ENCODE measurements at regions not wholly inside any gene's neighbourhood (a gene's known extent, or its start where the extent isn't known, plus 50 kb on each side); places are given as distances from the start of the nearest gene placed in this dataset.

DNA sequence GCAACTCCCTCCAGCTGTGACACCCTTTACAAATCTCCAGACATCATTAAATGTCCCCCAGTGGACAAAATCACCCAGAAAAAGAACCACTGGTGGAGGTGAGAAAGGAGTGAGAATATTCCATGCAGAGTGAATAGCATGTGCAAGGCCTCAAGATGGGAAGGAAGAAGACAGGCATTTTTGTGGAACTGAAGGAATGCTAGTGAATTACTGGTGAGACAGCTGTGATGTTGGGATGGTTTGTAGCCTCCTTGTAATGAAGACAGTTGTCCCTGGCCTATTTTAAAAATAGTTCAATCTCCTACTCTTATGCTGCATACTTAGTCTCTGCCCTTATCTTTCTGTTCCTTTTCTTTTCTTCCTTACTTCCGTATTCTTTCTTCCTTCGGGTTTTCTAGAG, 124.9 kb upstream of the RPS23 start:
- H3K9me3 ChIP-seq = peaks cover 0 to 13% (median 10%) of the 10 kb centered on the region in 4 donors
- H3K36me3 ChIP-seq = no peaks in the 10 kb centered on the region
- no peak for TF ChIP-seq POLR2A (IDR thresholded peaks at IDR 0.05; ENCODE audit: low read depth)
- TF ChIP-seq EP300 (IDR thresholded peaks at IDR 0.05) = no peak
- TF ChIP-seq POLR2AphosphoS5 (IDR thresholded peaks at IDR 0.05) = no peak
- TF ChIP-seq, protein P1, sequence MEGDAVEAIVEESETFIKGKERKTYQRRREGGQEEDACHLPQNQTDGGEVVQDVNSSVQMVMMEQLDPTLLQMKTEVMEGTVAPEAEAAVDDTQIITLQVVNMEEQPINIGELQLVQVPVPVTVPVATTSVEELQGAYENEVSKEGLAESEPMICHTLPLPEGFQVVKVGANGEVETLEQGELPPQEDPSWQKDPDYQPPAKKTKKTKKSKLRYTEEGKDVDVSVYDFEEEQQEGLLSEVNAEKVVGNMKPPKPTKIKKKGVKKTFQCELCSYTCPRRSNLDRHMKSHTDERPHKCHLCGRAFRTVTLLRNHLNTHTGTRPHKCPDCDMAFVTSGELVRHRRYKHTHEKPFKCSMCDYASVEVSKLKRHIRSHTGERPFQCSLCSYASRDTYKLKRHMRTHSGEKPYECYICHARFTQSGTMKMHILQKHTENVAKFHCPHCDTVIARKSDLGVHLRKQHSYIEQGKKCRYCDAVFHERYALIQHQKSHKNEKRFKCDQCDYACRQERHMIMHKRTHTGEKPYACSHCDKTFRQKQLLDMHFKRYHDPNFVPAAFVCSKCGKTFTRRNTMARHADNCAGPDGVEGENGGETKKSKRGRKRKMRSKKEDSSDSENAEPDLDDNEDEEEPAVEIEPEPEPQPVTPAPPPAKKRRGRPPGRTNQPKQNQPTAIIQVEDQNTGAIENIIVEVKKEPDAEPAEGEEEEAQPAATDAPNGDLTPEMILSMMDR (IDR thresholded peaks at IDR 0.05) = no peak
- intact Hi-C loops (cut with DNase I) = no loop called here
- no peaks in the 10 kb centered on the region for H3K4me1 ChIP-seq
- H3K27me3 ChIP-seq = no peaks in the 10 kb centered on the region
- no peak overlapping the region for H3K27ac ChIP-seq (replicated peaks in 1 of 4)
- H3K4me3 ChIP-seq = no peak overlapping the region
- no peak for DNase-seq (ENCODE audit: extremely low spot score)
- 92% methylated on average over 2 of the region's 2 CpGs for WGBS

DNA sequence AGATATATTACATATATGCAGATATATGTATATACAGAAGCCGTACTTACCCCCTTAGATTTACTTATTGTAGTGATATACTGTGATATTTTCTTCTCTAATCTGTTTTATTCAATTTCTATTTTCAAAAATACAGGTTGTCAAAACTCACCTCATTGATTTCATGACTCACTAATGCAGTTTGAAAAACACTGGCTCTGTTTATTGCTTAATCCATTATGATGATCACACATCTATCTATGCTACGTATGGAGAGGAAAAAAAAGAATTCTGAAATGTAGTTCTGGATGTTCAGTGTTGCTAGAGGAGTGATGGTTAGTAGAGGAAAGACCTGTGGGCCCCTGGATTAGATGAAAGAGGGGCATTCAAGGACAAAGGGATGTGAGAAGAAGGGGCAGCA, 121.0 kb upstream of the RPS23 start:
- Histone ChIP-seq H3K4me1 (peaks cover 0 to 12% (median 4%) of the 10 kb centered on the region in 4 donors), H3K27me3 (no peaks in the 10 kb centered on the region), H3K9me3 (peaks cover 0 to 5% (median 1%) of the 10 kb centered on the region in 4 donors), H3K4me3 (no peak overlapping the region), H3K27ac (replicated peaks in 1 of 4) (no peak overlapping the region), H3K36me3 (no peaks in the 10 kb centered on the region)
- intact Hi-C loops (cut with DNase I) = no loop called here
- DNase-seq (ENCODE audit: extremely low spot score) = no peak
- TF ChIP-seq POLR2A (IDR thresholded peaks at IDR 0.05; ENCODE audit: low read depth) (no peak), POLR2AphosphoS5 (IDR thresholded peaks at IDR 0.05) (no peak), EP300 (IDR thresholded peaks at IDR 0.05) (no peak)
- TF ChIP-seq, protein P1 (IDR thresholded peaks at IDR 0.05) = no peak
- WGBS = 94% methylated on average over 2 of the region's 2 CpGs

DNA sequence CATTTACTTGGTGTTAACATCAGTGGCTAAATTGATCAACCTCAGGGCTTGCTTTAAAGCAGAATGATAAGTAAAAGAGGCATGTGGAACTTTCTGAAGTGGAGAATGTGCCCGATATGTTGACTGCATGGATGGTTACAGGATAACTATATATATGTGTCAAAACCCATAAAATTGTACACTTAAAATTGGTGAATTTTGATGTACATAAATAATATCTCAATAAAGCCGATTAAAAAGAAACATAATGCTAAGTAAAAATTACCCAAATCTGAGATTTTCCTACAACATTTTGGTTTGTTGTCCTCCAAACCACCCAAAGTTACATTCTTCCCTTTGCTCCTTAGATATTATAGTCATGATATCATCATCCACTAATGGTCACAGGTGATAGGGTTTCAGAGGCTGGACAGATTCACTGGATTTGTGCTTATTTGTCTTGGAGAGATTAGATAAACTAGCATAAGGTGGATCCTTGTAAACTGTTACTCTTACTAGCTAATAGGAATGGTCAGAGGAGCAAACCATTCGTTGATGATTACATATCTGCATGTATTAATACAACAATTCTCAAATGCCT, 119.7 kb upstream of the RPS23 start:
- 91% methylated on average over 3 of the region's 3 CpGs for WGBS

DNA sequence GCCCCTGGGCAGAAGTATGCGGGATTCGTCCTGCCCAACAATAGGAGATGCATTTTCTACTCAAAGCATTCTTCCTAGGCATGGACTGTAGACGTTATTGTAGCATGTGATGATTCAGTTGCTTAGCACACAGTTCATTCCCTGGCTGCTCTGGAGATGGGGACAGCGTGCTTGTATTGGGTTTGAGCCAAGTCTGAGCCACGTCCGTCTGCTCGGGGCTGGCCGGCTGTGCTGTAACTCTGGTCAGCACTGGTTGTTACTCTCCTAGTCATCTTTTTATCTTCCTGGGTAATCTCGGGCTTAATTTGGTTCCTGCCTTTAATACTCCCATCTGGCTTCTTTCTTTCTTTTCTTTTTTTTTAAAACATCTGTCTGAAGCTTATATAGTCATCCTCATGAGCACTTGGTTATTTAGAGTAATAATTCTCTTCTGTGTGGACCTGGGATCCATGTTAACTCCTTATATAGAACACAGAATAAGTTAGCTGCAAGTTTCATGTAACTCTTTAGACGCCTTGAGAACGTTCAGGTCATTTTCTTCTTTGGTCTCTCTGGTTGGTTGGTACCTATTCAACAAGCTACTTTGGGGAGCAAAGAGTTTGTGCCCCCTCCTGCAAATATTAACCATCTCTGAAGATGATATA, 118.8 kb upstream of the RPS23 start:
- no peaks in the 10 kb centered on the region for H3K9me3 ChIP-seq
- WGBS = 21% methylated on average over 11 of the region's 11 CpGs
- H3K27ac ChIP-seq (replicated peaks in 1 of 4) = peak overlapping the region in 1 of 4 donors; percentile 50
- intact Hi-C loops (cut with DNase I) = no loop called here
- peak; percentile 45 to 77 for TF ChIP-seq POLR2AphosphoS5 (IDR thresholded peaks at IDR 0.05)
- TF ChIP-seq POLR2A (IDR thresholded peaks at IDR 0.05; ENCODE audit: low read depth) = no peak
- TF ChIP-seq EP300 (IDR thresholded peaks at IDR 0.05) = no peak
- TF ChIP-seq, protein P1 (IDR thresholded peaks at IDR 0.05) = no peak
- no peak for DNase-seq (ENCODE audit: extremely low spot score)
- H3K4me3 ChIP-seq = no peak overlapping the region
- H3K36me3 ChIP-seq = no peaks in the 10 kb centered on the region
- H3K27me3 ChIP-seq = no peaks in the 10 kb centered on the region
- peaks cover 0 to 12% (median 4%) of the 10 kb centered on the region in 4 donors for H3K4me1 ChIP-seq

More for the DNA sequence above, 119.7 kb upstream of the RPS23 start:
- Histone ChIP-seq H3K4me3 (no peak overlapping the region), H3K27me3 (no peaks in the 10 kb centered on the region), H3K27ac (replicated peaks in 1 of 4) (no peak overlapping the region), H3K9me3 (no peaks in the 10 kb centered on the region), H3K4me1 (peaks cover 0 to 12% (median 4%) of the 10 kb centered on the region in 4 donors), H3K36me3 (no peaks in the 10 kb centered on the region)
- DNase-seq (ENCODE audit: extremely low spot score) = no peak
- intact Hi-C loops (cut with DNase I) = no loop called here
- TF ChIP-seq POLR2AphosphoS5 (IDR thresholded peaks at IDR 0.05) (no peak), EP300 (IDR thresholded peaks at IDR 0.05) (no peak), POLR2A (IDR thresholded peaks at IDR 0.05; ENCODE audit: low read depth) (no peak)
- TF ChIP-seq, protein P1 (IDR thresholded peaks at IDR 0.05) = no peak
